ENCODE measurements at regions not wholly inside any gene's neighbourhood (a gene's known extent, or its start where the extent isn't known, plus 50 kb on each side); places are given as distances from the start of the nearest gene placed in this dataset.

- no peak overlapping the region for H3K4me3 ChIP-seq (ENCODE audit: low read depth, low read length)
- H3K4me1 ChIP-seq (ENCODE audit: control insufficient read depth, insufficient read depth, low read length, unreplicated experiment): no peaks in the 10 kb centered on the region
- no peaks in the 10 kb centered on the region for H3K79me2 ChIP-seq (ENCODE audit: control insufficient read depth, insufficient read depth, low read length, unreplicated experiment)
- H3K27me3 ChIP-seq (ENCODE audit: insufficient read depth, low read length): no peaks in the 10 kb centered on the region
- H3K36me3 ChIP-seq (ENCODE audit: insufficient read depth, low read length): no peaks in the 10 kb centered on the region
- no peak overlapping the region for H3K27ac ChIP-seq (ENCODE audit: low read depth, low read length)
- H2AFZ ChIP-seq (ENCODE audit: low read length, unreplicated experiment): no peak overlapping the region
These were observed 327.7 kb upstream of the NPSR1 start for GRCh38 chr7:34330308-34330707.

GRCh38 chr7:34331102-34331501, 326.9 kb upstream of the NPSR1 start:
- Histone ChIP-seq H3K27me3 (ENCODE audit: insufficient read depth, low read length) (no peaks in the 10 kb centered on the region), H3K36me3 (ENCODE audit: insufficient read depth, low read length) (no peaks in the 10 kb centered on the region), H3K27ac (ENCODE audit: low read depth, low read length) (no peak overlapping the region), H3K4me1 (ENCODE audit: control insufficient read depth, insufficient read depth, low read length, unreplicated experiment) (no peaks in the 10 kb centered on the region), H3K4me3 (ENCODE audit: low read depth, low read length) (no peak overlapping the region), H2AFZ (ENCODE audit: low read length, unreplicated experiment) (no peak overlapping the region), H3K79me2 (ENCODE audit: control insufficient read depth, insufficient read depth, low read length, unreplicated experiment) (no peaks in the 10 kb centered on the region)

- Histone ChIP-seq H3K4me1 (ENCODE audit: control insufficient read depth, insufficient read depth, low read length, unreplicated experiment) (no peaks in the 10 kb centered on the region), H3K36me3 (ENCODE audit: insufficient read depth, low read length) (no peaks in the 10 kb centered on the region), H3K4me3 (ENCODE audit: low read depth, low read length) (no peak overlapping the region), H3K79me2 (ENCODE audit: control insufficient read depth, insufficient read depth, low read length, unreplicated experiment) (no peaks in the 10 kb centered on the region), H3K27ac (ENCODE audit: low read depth, low read length) (no peak overlapping the region), H3K27me3 (ENCODE audit: insufficient read depth, low read length) (no peaks in the 10 kb centered on the region), H2AFZ (ENCODE audit: low read length, unreplicated experiment) (no peak overlapping the region)
These were observed 326.0 kb upstream of the NPSR1 start for GRCh38 chr7:34332006-34332405.

- H3K27me3 ChIP-seq (ENCODE audit: insufficient read depth, low read length): no peaks in the 10 kb centered on the region
- no peak overlapping the region for H3K4me3 ChIP-seq (ENCODE audit: low read depth, low read length)
- no peaks in the 10 kb centered on the region for H3K36me3 ChIP-seq (ENCODE audit: insufficient read depth, low read length)
- no peaks in the 10 kb centered on the region for H3K4me1 ChIP-seq (ENCODE audit: control insufficient read depth, insufficient read depth, low read length, unreplicated experiment)
- no peak overlapping the region for H2AFZ ChIP-seq (ENCODE audit: low read length, unreplicated experiment)
- no peaks in the 10 kb centered on the region for H3K79me2 ChIP-seq (ENCODE audit: control insufficient read depth, insufficient read depth, low read length, unreplicated experiment)
- no peak overlapping the region for H3K27ac ChIP-seq (ENCODE audit: low read depth, low read length)
These were observed 324.8 kb upstream of the NPSR1 start for GRCh38 chr7:34333184-34333583.

- H3K27me3 ChIP-seq (ENCODE audit: insufficient read depth, low read length): no peaks in the 10 kb centered on the region
- H2AFZ ChIP-seq (ENCODE audit: low read length, unreplicated experiment): no peak overlapping the region
- no peaks in the 10 kb centered on the region for H3K36me3 ChIP-seq (ENCODE audit: insufficient read depth, low read length)
- H3K4me1 ChIP-seq (ENCODE audit: control insufficient read depth, insufficient read depth, low read length, unreplicated experiment): peaks cover under 1% of the 10 kb centered on the region
- H3K4me3 ChIP-seq (ENCODE audit: low read depth, low read length): no peak overlapping the region
- H3K79me2 ChIP-seq (ENCODE audit: control insufficient read depth, insufficient read depth, low read length, unreplicated experiment): no peaks in the 10 kb centered on the region
- no peak overlapping the region for H3K27ac ChIP-seq (ENCODE audit: low read depth, low read length)
These were observed 324.1 kb upstream of the NPSR1 start for GRCh38 chr7:34333925-34334324.

- Histone ChIP-seq H3K36me3 (ENCODE audit: insufficient read depth, low read length) (no peaks in the 10 kb centered on the region), H3K27me3 (ENCODE audit: insufficient read depth, low read length) (no peaks in the 10 kb centered on the region), H3K79me2 (ENCODE audit: control insufficient read depth, insufficient read depth, low read length, unreplicated experiment) (no peaks in the 10 kb centered on the region), H3K4me1 (ENCODE audit: control insufficient read depth, insufficient read depth, low read length, unreplicated experiment) (peaks cover 7% of the 10 kb centered on the region), H2AFZ (ENCODE audit: low read length, unreplicated experiment) (no peak overlapping the region), H3K4me3 (ENCODE audit: low read depth, low read length) (no peak overlapping the region), H3K27ac (ENCODE audit: low read depth, low read length) (no peak overlapping the region)
These were observed 320.9 kb upstream of the NPSR1 start for GRCh38 chr7:34337163-34337562.

- Histone ChIP-seq H3K4me1 (ENCODE audit: control insufficient read depth, insufficient read depth, low read length, unreplicated experiment) (peaks cover 7% of the 10 kb centered on the region), H3K4me3 (ENCODE audit: low read depth, low read length) (no peak overlapping the region), H3K36me3 (ENCODE audit: insufficient read depth, low read length) (no peaks in the 10 kb centered on the region), H3K79me2 (ENCODE audit: control insufficient read depth, insufficient read depth, low read length, unreplicated experiment) (no peaks in the 10 kb centered on the region), H2AFZ (ENCODE audit: low read length, unreplicated experiment) (no peak overlapping the region), H3K27me3 (ENCODE audit: insufficient read depth, low read length) (no peaks in the 10 kb centered on the region), H3K27ac (ENCODE audit: low read depth, low read length) (no peak overlapping the region; the same call in 1 of the 2 replicates)
These were observed 319.0 kb upstream of the NPSR1 start for GRCh38 chr7:34338961-34339526.

GRCh38 chr7:34341326-34341725, 316.7 kb upstream of the NPSR1 start:
- no peak overlapping the region for H2AFZ ChIP-seq (ENCODE audit: low read length, unreplicated experiment)
- H3K4me1 ChIP-seq (ENCODE audit: control insufficient read depth, insufficient read depth, low read length, unreplicated experiment): peaks cover 7% of the 10 kb centered on the region
- no peaks in the 10 kb centered on the region for H3K79me2 ChIP-seq (ENCODE audit: control insufficient read depth, insufficient read depth, low read length, unreplicated experiment)
- no peak overlapping the region for H3K27ac ChIP-seq (ENCODE audit: low read depth, low read length)
- no peaks in the 10 kb centered on the region for H3K36me3 ChIP-seq (ENCODE audit: insufficient read depth, low read length)
- no peaks in the 10 kb centered on the region for H3K27me3 ChIP-seq (ENCODE audit: insufficient read depth, low read length)
- H3K4me3 ChIP-seq (ENCODE audit: low read depth, low read length): no peak overlapping the region

GRCh38 chr7:34342387-34342786, 315.6 kb upstream of the NPSR1 start:
- H3K4me3 ChIP-seq (ENCODE audit: low read depth, low read length): no peak overlapping the region
- H3K36me3 ChIP-seq (ENCODE audit: insufficient read depth, low read length): no peaks in the 10 kb centered on the region
- no peaks in the 10 kb centered on the region for H3K79me2 ChIP-seq (ENCODE audit: control insufficient read depth, insufficient read depth, low read length, unreplicated experiment)
- H2AFZ ChIP-seq (ENCODE audit: low read length, unreplicated experiment): no peak overlapping the region
- peaks cover 7% of the 10 kb centered on the region for H3K4me1 ChIP-seq (ENCODE audit: control insufficient read depth, insufficient read depth, low read length, unreplicated experiment)
- H3K27ac ChIP-seq (ENCODE audit: low read depth, low read length): no peak overlapping the region
- H3K27me3 ChIP-seq (ENCODE audit: insufficient read depth, low read length): no peaks in the 10 kb centered on the region

GRCh38 chr7:34343667-34344066, 314.4 kb upstream of the NPSR1 start:
- Histone ChIP-seq H3K79me2 (ENCODE audit: control insufficient read depth, insufficient read depth, low read length, unreplicated experiment) (no peaks in the 10 kb centered on the region), H3K4me3 (ENCODE audit: low read depth, low read length) (no peak overlapping the region), H3K4me1 (ENCODE audit: control insufficient read depth, insufficient read depth, low read length, unreplicated experiment) (peaks cover 7% of the 10 kb centered on the region), H3K27me3 (ENCODE audit: insufficient read depth, low read length) (no peaks in the 10 kb centered on the region), H3K27ac (ENCODE audit: low read depth, low read length) (no peak overlapping the region), H3K36me3 (ENCODE audit: insufficient read depth, low read length) (no peaks in the 10 kb centered on the region), H2AFZ (ENCODE audit: low read length, unreplicated experiment) (no peak overlapping the region)

- H2AFZ ChIP-seq (ENCODE audit: low read length, unreplicated experiment): no peak overlapping the region
- H3K4me1 ChIP-seq (ENCODE audit: control insufficient read depth, insufficient read depth, low read length, unreplicated experiment): no peaks in the 10 kb centered on the region
- no peaks in the 10 kb centered on the region for H3K27me3 ChIP-seq (ENCODE audit: insufficient read depth, low read length)
- no peak overlapping the region for H3K27ac ChIP-seq (ENCODE audit: low read depth, low read length)
- H3K4me3 ChIP-seq (ENCODE audit: low read depth, low read length): no peak overlapping the region
- H3K79me2 ChIP-seq (ENCODE audit: control insufficient read depth, insufficient read depth, low read length, unreplicated experiment): no peaks in the 10 kb centered on the region
- H3K36me3 ChIP-seq (ENCODE audit: insufficient read depth, low read length): no peaks in the 10 kb centered on the region
These were observed 304.0 kb upstream of the NPSR1 start for GRCh38 chr7:34354011-34354410.

All from ACC112 (cell line).